Stimulated activated CD4-positive, alpha-beta T cell treated with anti-CD3 and anti-CD28 coated beads, Interleukin-2, amount 100 ng/mL, for 24 hours (primary cell): ENCODE measurements at regions not wholly inside any gene's neighbourhood (a gene's known extent, or its start where the extent isn't known, plus 50 kb on each side); places are given as distances from the start of the nearest gene placed in this dataset.
A peak's percentile ranks its signal among the peaks of the same experiment; 100 is the strongest.

Experiments used
- DNase-seq, 2 donors: peaks; one replicate each; pipeline ENCODE4 v3.0.0-alpha.2; 2020

GRCh38 chr16:27686926-27687325, 137.0 kb downstream of the KATNIP start:
- no peak for DNase-seq

DNA sequence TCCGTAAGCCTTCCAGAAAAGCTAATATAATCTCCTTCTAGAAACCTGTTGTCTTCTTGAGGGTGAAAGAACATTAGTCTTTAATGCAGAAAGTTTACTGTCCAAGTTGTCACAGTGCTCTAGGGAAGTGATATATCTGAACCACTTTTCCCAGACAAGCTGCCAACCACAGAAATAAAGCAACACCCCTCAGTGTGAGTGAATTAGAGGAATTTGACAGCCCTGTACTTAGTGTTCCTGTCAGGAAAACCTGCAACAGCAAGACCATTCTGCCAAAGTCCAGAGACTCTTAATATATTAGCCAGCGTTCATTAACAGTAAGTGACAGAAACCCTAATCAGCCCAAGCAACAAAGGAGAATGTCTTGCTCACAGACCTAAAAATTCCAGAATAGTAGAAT, 137.7 kb downstream of the KATNIP start:
- DNase-seq: no peak

DNA sequence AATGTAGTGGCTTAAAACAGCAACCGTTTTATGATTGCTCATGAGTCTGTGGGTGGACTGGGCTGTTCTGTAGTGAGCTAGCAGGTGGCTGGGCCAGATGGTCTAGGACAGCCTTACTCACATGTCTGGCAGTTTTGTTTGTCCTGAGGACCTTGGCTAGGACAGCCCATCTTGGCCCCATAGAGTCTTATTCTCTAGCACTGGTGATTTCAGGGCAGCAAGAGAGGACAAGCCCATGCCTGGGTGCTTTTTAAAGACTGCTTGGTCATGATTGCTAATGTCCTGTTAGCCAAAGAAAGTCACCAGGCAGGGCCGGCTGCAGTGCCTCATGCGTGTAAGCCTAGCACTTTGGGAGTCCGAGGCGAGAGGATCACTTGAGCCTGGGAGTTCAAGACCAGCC, 139.8 kb downstream of the KATNIP start:
- no peak for DNase-seq

- DNase-seq: peak in 1 of 2 donors; percentile 45
Measured at GRCh38 chr16:27690608-27691007, 140.7 kb downstream of the KATNIP start.

DNA sequence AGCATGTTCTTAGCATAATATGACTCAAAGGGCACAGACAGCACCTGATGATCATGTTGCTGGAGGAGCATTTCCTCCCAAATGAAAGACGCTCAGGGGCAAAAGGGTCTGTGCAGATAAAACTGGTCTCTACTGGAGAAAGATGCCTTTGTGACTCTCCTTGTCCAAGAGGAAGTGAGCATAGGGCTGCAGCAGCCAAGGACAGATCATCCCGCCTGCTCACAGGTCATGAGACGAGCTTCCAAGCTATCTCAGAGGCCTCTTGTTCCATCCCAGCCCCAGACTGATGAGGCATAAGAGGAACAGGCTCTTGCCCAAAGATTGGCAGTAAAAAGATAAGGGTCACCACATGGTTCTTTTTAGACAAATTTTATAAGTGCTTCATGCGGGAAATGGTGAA, 141.8 kb downstream of the KATNIP start:
- DNase-seq: no peak

GRCh38 chr16:27692576-27692975, 142.6 kb downstream of the KATNIP start:
- no peak for DNase-seq

GRCh38 chr16:27695161-27695560, 145.2 kb downstream of the KATNIP start:
- no peak for DNase-seq

DNA sequence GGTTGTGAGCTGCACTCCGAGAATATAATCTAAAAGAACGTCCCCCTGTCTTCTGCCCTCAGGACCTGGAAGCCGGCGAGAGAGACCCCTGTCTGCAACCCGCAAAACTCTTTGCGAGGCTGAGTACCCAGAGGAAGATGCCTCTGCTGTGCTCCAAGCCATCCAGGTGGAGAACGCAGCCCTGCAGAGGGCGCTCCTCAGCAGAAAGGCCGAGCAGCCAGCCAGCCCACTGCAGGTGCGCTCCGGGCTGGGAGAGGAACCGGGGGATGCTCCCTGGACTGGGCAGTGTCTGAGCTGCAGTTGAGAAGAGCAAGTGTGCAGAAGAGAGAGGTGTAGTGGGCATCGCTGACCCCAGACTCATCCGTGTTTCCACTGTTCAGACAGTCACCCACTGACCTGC, 148.3 kb downstream of the KATNIP start:
- peak in 1 of 2 donors; percentile 12 for DNase-seq

DNA sequence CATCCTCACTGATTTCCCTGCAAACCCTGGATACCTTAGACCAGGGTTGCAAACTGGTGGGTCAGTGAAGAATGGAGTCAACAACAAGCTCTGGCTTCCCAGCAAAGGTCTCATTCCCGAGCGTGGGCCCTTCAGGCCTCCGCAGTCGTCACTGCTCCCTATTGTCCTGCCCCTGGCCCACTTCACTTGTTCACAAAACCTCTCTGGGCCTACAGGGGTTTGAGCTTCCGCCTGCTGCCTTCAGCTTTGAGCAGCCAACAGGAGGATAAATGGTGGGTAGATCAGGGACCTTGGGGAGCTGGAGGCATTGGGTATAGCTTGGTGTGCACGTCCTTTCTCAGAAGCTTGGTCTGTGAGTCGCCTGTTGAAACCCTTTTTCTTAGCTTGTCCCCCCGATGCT, 148.8 kb downstream of the KATNIP start:
- DNase-seq: no peak

DNA sequence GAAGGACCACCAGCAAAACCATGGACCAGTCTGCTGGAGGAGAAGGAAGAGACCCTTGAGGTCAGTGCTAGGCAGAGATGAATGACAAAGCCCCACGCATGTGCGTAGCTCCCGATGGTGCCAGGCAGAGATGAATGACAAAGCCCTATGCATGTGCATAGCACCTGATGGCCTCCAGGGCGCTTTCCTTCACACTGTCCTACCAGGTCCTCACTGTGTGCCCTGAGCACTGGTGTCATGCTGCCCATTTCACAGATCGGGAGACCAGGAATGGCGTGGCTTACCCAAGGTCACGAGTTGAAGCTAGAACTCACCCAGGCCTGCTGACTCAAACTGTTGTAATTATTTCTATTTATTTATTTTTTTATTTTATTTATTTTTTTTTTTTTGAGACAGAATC, 149.6 kb downstream of the KATNIP start:
- DNase-seq: no peak

DNA sequence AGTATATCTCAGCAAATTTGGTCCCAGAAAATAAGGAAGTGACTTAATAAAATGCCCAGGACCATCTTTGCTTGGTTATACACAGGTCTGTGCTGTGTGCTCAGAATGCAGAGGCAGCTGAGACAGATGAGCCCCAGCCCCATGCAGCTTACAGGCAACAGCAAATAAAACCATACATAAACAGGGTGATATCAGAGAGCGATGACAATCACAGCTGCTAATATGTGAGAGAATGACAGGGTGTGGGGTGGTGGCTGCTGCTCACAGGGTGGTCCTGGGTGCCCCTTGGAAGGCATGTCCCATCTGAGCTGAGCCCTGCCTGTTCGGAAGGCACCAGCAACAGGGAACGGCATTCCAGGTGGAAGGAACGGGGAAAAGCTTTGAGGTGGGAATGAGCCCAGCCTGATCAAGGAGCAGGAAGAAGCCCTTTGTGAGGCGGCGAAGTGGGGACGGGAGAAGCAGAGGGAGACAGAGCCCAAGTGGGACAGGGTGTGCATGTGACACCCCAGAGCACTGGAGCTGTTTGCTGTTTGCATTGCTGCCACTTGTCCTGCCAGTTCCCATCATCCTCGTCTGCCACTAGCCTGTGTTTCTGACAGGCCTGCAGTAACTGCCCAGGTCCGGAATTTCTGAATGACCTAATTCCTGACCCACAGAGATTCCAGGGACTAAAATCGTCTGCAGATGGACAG, 150.5 kb downstream of the KATNIP start:
- DNase-seq: no peak

DNA sequence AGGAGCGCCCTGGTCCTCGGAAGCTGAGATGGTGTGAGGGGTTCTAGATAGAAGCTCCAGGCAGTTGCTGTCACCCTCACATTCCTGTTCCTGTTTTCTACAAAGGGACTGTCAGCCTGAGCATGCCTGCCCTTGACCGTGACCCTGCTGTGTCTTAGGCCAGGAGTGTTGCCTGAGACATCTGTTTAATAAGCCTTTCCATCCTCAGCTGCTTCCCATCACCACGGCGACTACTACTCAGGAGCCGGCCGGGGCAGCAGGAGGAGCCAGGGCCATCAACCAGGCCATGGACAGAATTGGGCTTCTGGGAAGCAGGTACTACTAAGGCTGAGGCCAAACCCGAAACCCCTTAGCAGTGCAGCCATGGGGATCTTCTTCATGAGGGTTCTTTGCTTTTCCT, 151.4 kb downstream of the KATNIP start:
- no peak for DNase-seq

DNA sequence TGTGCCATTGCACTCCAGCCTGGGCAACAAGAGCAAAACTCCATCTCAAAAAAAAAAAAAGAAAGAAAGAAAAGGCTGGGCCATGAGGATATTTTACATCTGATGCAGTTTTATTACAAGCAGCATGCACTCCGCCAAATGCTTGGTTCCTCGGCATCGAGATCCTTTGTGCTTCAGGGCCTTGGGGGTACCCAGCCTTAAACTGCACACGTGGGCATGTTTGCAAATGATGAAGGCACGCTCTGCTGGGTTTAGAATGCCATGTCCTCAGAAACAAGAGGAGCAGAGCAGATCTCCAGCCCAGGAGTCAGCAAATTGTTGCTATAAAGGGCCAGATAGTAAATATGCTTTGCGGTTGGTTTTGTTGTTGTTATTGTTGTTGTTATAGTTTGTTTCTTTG, 153.2 kb downstream of the KATNIP start:
- no peak for DNase-seq

- no peak for DNase-seq
Measured at GRCh38 chr16:27703545-27703944, 153.6 kb downstream of the KATNIP start.

- no peak for DNase-seq
Measured at GRCh38 chr16:27704252-27704651, 154.3 kb downstream of the KATNIP start.

DNA sequence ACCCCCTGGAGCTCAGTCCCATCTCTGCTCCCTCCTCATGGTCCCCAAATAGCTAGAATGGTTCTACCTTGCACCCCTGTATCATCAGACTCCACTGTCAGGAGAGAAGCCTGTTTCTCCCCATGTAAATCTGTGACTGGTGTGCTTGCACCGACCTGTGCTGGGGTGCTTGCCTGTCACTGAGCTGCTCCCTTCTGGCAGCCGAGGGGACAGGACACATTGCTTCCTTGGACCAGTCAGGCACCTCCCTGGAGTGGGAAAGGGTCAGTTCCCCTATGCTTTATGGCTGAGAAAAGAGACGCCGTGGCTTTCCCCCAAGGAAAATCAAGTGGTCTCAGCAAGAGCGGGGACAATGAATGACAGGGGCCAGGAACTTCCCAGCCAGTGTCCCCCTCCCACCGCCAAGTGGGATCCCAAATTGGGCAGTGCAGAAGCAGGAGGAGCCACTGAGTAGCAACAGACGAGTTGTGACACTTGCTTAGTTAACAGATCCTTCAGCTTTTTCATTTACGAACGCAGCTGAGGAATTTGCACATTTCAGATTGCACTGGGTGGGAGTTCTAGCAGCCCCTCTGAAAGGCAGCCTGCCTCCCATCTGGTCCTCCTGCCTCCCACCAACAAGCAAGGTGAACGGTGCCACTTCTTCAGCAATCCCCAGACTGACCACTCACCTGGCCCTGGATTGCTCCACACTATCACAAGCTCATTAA, 156.4 kb downstream of the KATNIP start:
- no peak for DNase-seq

GRCh38 chr16:27706866-27707685, 157.1 kb downstream of the KATNIP start:
- no peak for DNase-seq

DNA sequence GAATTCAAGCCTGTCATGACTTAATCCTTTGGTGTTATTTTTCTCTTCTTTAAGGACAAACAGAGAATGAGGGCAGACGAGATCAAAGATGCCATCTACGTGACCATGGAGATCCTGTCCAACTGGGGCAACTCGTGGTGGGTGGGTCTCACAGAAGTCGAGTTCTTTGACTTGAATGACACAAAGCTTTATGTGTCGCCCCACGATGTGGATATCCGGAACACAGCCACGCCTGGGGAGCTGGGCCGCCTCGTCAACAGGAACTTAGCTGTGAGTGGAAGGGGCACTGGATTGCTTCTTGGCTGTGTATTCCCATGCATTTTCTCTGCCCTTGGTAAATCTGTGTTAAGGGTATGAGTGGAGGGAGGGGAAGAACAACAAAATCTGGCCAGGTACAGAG, 158.7 kb downstream of the KATNIP start:
- DNase-seq: no peak

GRCh38 chr16:27712251-27712711, 162.3 kb downstream of the KATNIP start:
- DNase-seq: no peak

- DNase-seq: no peak
Measured at GRCh38 chr16:27717726-27718125, 167.8 kb downstream of the KATNIP start.

GRCh38 chr16:27718201-27719105, 168.5 kb downstream of the KATNIP start:
- DNase-seq: no peak

DNA sequence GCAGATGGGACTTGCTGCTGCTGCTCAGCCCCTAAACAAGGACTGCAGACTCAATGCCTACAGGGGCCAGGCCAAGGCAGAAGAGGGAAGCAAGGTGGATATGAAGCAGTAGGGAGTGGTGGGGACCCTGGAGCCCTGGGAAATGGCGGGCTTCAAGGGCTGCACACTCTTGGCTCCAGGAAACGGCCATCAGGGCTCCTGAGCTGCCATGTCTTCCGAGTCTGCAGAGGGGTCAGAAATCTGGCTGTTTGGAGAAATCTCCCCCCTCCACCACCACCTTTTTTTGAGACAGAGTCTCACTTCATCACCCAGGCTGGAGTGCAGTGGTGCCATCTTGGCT, 169.1 kb downstream of the KATNIP start:
- DNase-seq: no peak
